H9 (cell line): ENCODE measurements at regions not wholly inside any gene's neighbourhood (a gene's known extent, or its start where the extent isn't known, plus 50 kb on each side); places are given as distances from the start of the nearest gene placed in this dataset.

ENCODE experiments used
- DNase-seq: peaks from one replicate; pipeline ENCODE4 v3.0.0-alpha.2; 2017
- H2AFZ ChIP-seq: one replicate; pipeline ENCODE4 v1.6.1; 2013; ENCODE audit warnings: mild to moderate bottlenecking, low read length, control low read depth, moderate library complexity
- H2AK5ac ChIP-seq: 2 replicates; pipeline ENCODE4 v1.6.1; 2013; ENCODE audit warnings: low read length, control low read depth, mixed read lengths; ENCODE audit not compliant: insufficient read length
- H2BK120ac ChIP-seq: one replicate; pipeline ENCODE4 v1.6.1; 2013; ENCODE audit warnings: low read depth, mild to moderate bottlenecking, low read length, control low read depth, inconsistent platforms; ENCODE audit not compliant: poor library complexity, severe bottlenecking
- H2BK12ac ChIP-seq: 2 replicates; pipeline ENCODE4 v1.6.1; 2013; ENCODE audit warnings: low read length, control low read depth, mixed read lengths, low read depth; ENCODE audit not compliant: insufficient read length
- H2BK15ac ChIP-seq: 2 replicates; pipeline ENCODE4 v1.6.1; 2013; ENCODE audit warnings: low read depth, low read length, control low read depth
- H2BK20ac ChIP-seq: one replicate; pipeline ENCODE4 v1.6.1; 2013; ENCODE audit warnings: low read depth, mild to moderate bottlenecking, low read length, control low read depth, inconsistent platforms; ENCODE audit not compliant: poor library complexity, severe bottlenecking
- H2BK5ac ChIP-seq: 2 replicates; pipeline ENCODE4 v1.6.1; 2013; ENCODE audit warnings: low read length, control low read depth, mixed read lengths; ENCODE audit not compliant: insufficient read length
- H3K14ac ChIP-seq: 2 replicates; pipeline ENCODE4 v1.6.1; 2013; ENCODE audit warnings: low read length, control low read depth; ENCODE audit not compliant: insufficient read depth
- H3K18ac ChIP-seq: 2 replicates; pipeline ENCODE4 v1.6.1; 2013; ENCODE audit warnings: low read depth, mild to moderate bottlenecking, mixed read lengths, low read length, control low read depth; ENCODE audit not compliant: insufficient read length
- H3K23ac ChIP-seq: 2 replicates; pipeline ENCODE4 v1.6.1; 2013; ENCODE audit warnings: low read length, control low read depth, mixed read lengths, low read depth; ENCODE audit not compliant: insufficient read length
- H3K23me2 ChIP-seq: 2 replicates; pipeline ENCODE4 v1.6.1; 2013; ENCODE audit warnings: low read depth, mild to moderate bottlenecking, mixed read lengths, low read length, control low read depth; ENCODE audit not compliant: insufficient read length, poor library complexity, severe bottlenecking
- H3K27ac ChIP-seq: 2 replicates; pipeline ENCODE4 v1.5.1; 2013; ENCODE audit warnings: low read length, control low read depth, mixed read lengths, low read depth; ENCODE audit not compliant: insufficient read length
- H3K27me3 ChIP-seq: 2 replicates; pipeline ENCODE4 v1.6.1; 2013; ENCODE audit warnings: low read length, control low read depth, inconsistent platforms; ENCODE audit not compliant: insufficient read depth
- H3K4ac ChIP-seq: 2 replicates; pipeline ENCODE4 v1.6.1; 2013; ENCODE audit warnings: low read depth, mild to moderate bottlenecking, control low read depth, inconsistent platforms, low read length, moderate library complexity
- H3K4me1 ChIP-seq: 2 replicates; pipeline ENCODE4 v1.6.1; 2013; ENCODE audit warnings: low read length, control low read depth, inconsistent platforms; ENCODE audit not compliant: insufficient read depth
- H3K4me2 ChIP-seq: 2 replicates; pipeline ENCODE4 v1.6.1; 2013; ENCODE audit warnings: low read length, control low read depth, mixed read lengths; ENCODE audit not compliant: insufficient read length, insufficient read depth
- H3K56ac ChIP-seq: 2 replicates; pipeline ENCODE4 v1.6.1; 2013; ENCODE audit warnings: low read depth, mild to moderate bottlenecking, mixed read lengths, low read length, control low read depth; ENCODE audit not compliant: insufficient read length
- H3K79me1 ChIP-seq: 2 replicates; pipeline ENCODE4 v1.6.1; 2013; ENCODE audit warnings: low read depth, mild to moderate bottlenecking, moderate library complexity, low read length, control low read depth, inconsistent platforms; ENCODE audit not compliant: insufficient read depth, poor library complexity, severe bottlenecking
- H3K79me2 ChIP-seq: 2 replicates; pipeline ENCODE4 v1.6.1; 2013; ENCODE audit warnings: low read length, control low read depth, inconsistent platforms; ENCODE audit not compliant: insufficient read depth
- H3K9ac ChIP-seq: 2 replicates; pipeline ENCODE4 v1.6.1; 2013; ENCODE audit warnings: low read length, control low read depth, mixed read lengths; ENCODE audit not compliant: insufficient read length; ENCODE audit errors: extremely low read depth
- H3K9me3 ChIP-seq: one replicate; pipeline ENCODE4 v1.6.1; 2013; ENCODE audit warnings: low read depth, low read length, inconsistent platforms; ENCODE audit not compliant: control insufficient read depth
- H3T11ph ChIP-seq: one replicate; pipeline ENCODE4 v1.6.1; 2013; ENCODE audit warnings: mild to moderate bottlenecking, low read length, control low read depth, inconsistent platforms
- H4K20me1 ChIP-seq: one replicate; pipeline ENCODE4 v1.6.1; 2013; ENCODE audit not compliant: control insufficient read depth, insufficient read length, insufficient read depth
- H4K5ac ChIP-seq: 2 replicates; pipeline ENCODE4 v1.6.1; 2013; ENCODE audit warnings: low read depth, mild to moderate bottlenecking, mixed read lengths, low read length, control low read depth; ENCODE audit not compliant: insufficient read length
- H4K8ac ChIP-seq: replicated peaks from 2 replicates; pipeline ENCODE4 v1.6.1; 2013; ENCODE audit warnings: low read length, control low read depth, mixed read lengths, low read depth; ENCODE audit not compliant: insufficient read length
- H4K91ac ChIP-seq: 2 replicates; pipeline ENCODE4 v1.6.1; 2013; ENCODE audit warnings: low read depth, mild to moderate bottlenecking, moderate library complexity, mixed read lengths, low read length, control low read depth; ENCODE audit not compliant: insufficient read length
- H3K27ac Mint-ChIP-seq, 3 experiments: 2 replicates in 2 of 3; 3 replicates in 1 of 3; pipeline ENCODE4 v1.8.0; 2020 to 2021; ENCODE audit warnings: mixed read lengths in 3 of 3, mild to moderate bottlenecking in 1 of 3, moderate library complexity in 1 of 3
- H3K27me3 Mint-ChIP-seq: 2 replicates; pipeline ENCODE4 v1.8.0; 2021; ENCODE audit warnings: low read depth, mild to moderate bottlenecking, moderate library complexity, mixed read lengths
- H3K36me3 Mint-ChIP-seq, 3 experiments: 2 replicates in 2 of 3; 3 replicates in 1 of 3; pipeline ENCODE4 v1.8.0; 2020 to 2021; ENCODE audit warnings: low read depth in 3 of 3, mixed read lengths in 3 of 3; ENCODE audit not compliant: insufficient read depth in 1 of 3
- H3K4me1 Mint-ChIP-seq, 2 experiments: 2 replicates each; pipeline ENCODE4 v1.8.0; 2020; ENCODE audit warnings: mixed read lengths in 2 of 2
- H3K4me3 Mint-ChIP-seq, 2 experiments: 2 replicates in 1 of 2; 3 replicates in 1 of 2; pipeline ENCODE4 v1.8.0; 2020 to 2021; ENCODE audit warnings: mild to moderate bottlenecking in 2 of 2, mixed read lengths in 2 of 2, moderate library complexity in 1 of 2
- H3K9me3 Mint-ChIP-seq, 2 experiments: 2 replicates in 1 of 2; 3 replicates in 1 of 2; pipeline ENCODE4 v1.8.0; 2020; ENCODE audit warnings: mild to moderate bottlenecking in 2 of 2, mixed read lengths in 2 of 2, moderate library complexity in 1 of 2
- CTCF ChIP-seq: fragments of 200-600 bp; sonication (generic); conservative IDR thresholded peaks from 3 replicates; pipeline ENCODE4 v1.8.0; 2021; ENCODE audit warnings: antibody characterized with exemption, mild to moderate bottlenecking
- WGBS: extraction: QIAGEN DNeasy Blood & Tissue Kit; methylation state at CpG from one replicate; pipeline ENCODE4 v1.1.7; 2013; ENCODE audit warnings: missing lambda C conversion rate, low lambda C conversion rate, mixed read lengths; ENCODE audit not compliant: insufficient read length; ENCODE audit errors: extremely low coverage; 5-methylcytosine and 5-hydroxymethylcytosine counted together

DNA sequence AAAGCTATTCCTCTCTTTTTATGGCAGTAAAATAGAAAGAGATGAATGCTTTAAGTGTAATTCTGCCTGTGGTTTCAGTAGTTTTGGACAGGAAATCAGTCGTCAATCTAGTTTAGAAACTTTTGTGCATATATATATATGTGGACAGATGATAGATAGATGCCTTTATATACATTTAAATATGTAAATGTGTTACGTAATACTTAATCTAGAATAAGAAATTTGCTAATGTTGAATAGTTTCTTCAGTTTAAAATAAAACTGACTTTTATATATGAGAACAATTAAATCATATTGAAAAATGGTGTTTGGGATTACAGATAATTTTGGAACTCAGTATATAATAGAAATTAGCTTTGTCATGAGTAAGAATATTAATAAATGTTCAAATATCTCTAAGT is 1165.7 kb upstream of the NCAM2 start:
- H2BK5ac ChIP-seq = no peak overlapping the region
- H2AK5ac ChIP-seq = no peak overlapping the region
- TF ChIP-seq CTCF = no peak
- DNase-seq = no peak
- H3K27me3 ChIP-seq = no peaks in the 10 kb centered on the region
- H2BK120ac ChIP-seq = no peak overlapping the region
- no peak overlapping the region for H2BK15ac ChIP-seq
- no peaks in the 10 kb centered on the region for H3K4me1 Mint-ChIP-seq
- no peak overlapping the region for H3K27ac ChIP-seq
- H3K23me2 ChIP-seq = no peaks in the 10 kb centered on the region
- H3K9me3 ChIP-seq = no peaks in the 10 kb centered on the region
- no peak overlapping the region for H4K5ac ChIP-seq
- H3T11ph ChIP-seq = no peak overlapping the region
- H3K23ac ChIP-seq = no peak overlapping the region
- H3K79me2 ChIP-seq = no peaks in the 10 kb centered on the region
- no peak overlapping the region for H2BK20ac ChIP-seq
- no peak overlapping the region for H2AFZ ChIP-seq
- H3K56ac ChIP-seq = no peak overlapping the region
- H3K18ac ChIP-seq = no peak overlapping the region
- no peak overlapping the region for H3K9ac ChIP-seq
- H4K91ac ChIP-seq = no peak overlapping the region
- H3K27ac Mint-ChIP-seq = no peak overlapping the region
- no CpG with 5 or more reads among the region's 2 CpGs for WGBS
- H3K79me1 ChIP-seq = no peaks in the 10 kb centered on the region
- H3K9me3 Mint-ChIP-seq = no peaks in the 10 kb centered on the region; a peak in 1 of 5 replicates
- no peaks in the 10 kb centered on the region for H3K27me3 Mint-ChIP-seq
- no peak overlapping the region for H2BK12ac ChIP-seq
- H3K36me3 Mint-ChIP-seq = no peaks in the 10 kb centered on the region
- H4K8ac ChIP-seq = no peak overlapping the region
- H4K20me1 ChIP-seq = no peaks in the 10 kb centered on the region
- no peak overlapping the region for H3K4me2 ChIP-seq
- H3K14ac ChIP-seq = no peak overlapping the region
- H3K4ac ChIP-seq = no peak overlapping the region
- no peak overlapping the region for H3K4me3 Mint-ChIP-seq
- H3K4me1 ChIP-seq = no peaks in the 10 kb centered on the region
